Gastroesophageal sphincter (tissue), 3 donors: ENCODE measurements at regions not wholly inside any gene's neighbourhood (a gene's known extent, or its start where the extent isn't known, plus 50 kb on each side); places are given as distances from the start of the nearest gene placed in this dataset.

Experiments
- CTCF ChIP-seq, 4 experiments: fragments of 200-600 bp in 2 of 4; fragments of 450-650 bp in 2 of 4; sonication (generic) in 1 of 4; IDR thresholded peaks; one replicate each; pipeline ENCODE4 v1.5.1; 2017 to 2019; ENCODE audit warnings: antibody characterized with exemption in 4 of 4, mild to moderate bottlenecking in 2 of 4, moderate library complexity in 2 of 4
- POLR2A ChIP-seq, 2 donors: fragments of 450-650 bp; IDR thresholded peaks; one replicate each; pipeline ENCODE4 v1.6.1; 2017; ENCODE audit warnings: antibody characterized with exemption in 2 of 2, mild to moderate bottlenecking in 2 of 2, moderate library complexity in 1 of 2
- POLR2AphosphoS5 ChIP-seq: sonication (generic); formaldehyde crosslinking; IDR thresholded peaks from one replicate; pipeline ENCODE4 v1.6.1; 2017; ENCODE audit warnings: antibody characterized with exemption

- TF ChIP-seq CTCF (IDR thresholded peaks at IDR 0.05) = no peak
- TF ChIP-seq POLR2A (IDR thresholded peaks at IDR 0.05) = no peak
- TF ChIP-seq POLR2AphosphoS5 = no peak
Measured at GRCh38 chr2:107697385-107697784, 129.3 kb upstream of the RGPD4 start.
